ENCODE measurements at regions not wholly inside any gene's neighbourhood (a gene's known extent, or its start where the extent isn't known, plus 50 kb on each side); places are given as distances from the start of the nearest gene placed in this dataset.

DNA sequence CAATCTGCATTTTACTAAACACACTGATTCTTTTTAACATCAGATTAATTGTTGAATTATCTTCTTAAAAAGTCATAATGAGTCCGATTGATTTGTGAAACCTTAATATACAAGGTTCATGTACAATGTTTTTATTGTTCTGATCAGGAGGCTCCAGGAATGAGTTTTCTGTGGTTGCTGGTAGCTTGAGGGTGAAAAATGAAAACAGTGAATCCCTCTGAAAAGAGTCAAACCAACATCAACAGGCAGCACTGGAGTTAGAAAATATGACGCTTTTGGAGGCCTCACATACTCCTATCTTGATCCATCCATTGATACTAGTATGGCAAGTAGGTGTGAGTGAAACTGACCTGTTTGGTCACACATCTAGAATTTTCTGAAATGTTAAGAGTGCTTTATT lies 216.3 kb upstream of the ETAA1 start:
- ATAC-seq (ENCODE audit: low read depth) (no peak), DNase-seq (no peak)
- H3K27ac ChIP-seq (ENCODE audit: insufficient read depth, low read length), result no peak overlapping the region
- ChIA-PET CTCF (no interaction called here), POLR2A (ENCODE audit: unreplicated experiment) (no interaction called here)
- no peak overlapping the region for H3K4me3 ChIP-seq (ENCODE audit: insufficient read depth, low read depth, low read length)
- H3K56ac ChIP-seq (ENCODE audit: extremely low read depth, insufficient read depth, low read length), result no peak overlapping the region
- H3K4me1 ChIP-seq (ENCODE audit: control insufficient read depth, insufficient read depth, low read length), result no peaks in the 10 kb centered on the region
- H3K9me1 ChIP-seq (ENCODE audit: insufficient read depth, low read length), result no peaks in the 10 kb centered on the region
- dilution Hi-C loops (cut with HindIII; ENCODE audit: low sequenced_read_pairs, unreplicated experiment) (no loop called here), intact Hi-C loops (cut with micrococcal nuclease) (no loop called here), in situ Hi-C loops (cut with MboI; ENCODE audit: low sequenced_read_pairs) (no loop called here)
- TF ChIP-seq POLR2A (IDR thresholded peaks at IDR 0.05; ENCODE audit: low read depth, low read length), result no peak
- no peak for TF ChIP-seq MXI1 (IDR thresholded peaks at IDR 0.05; ENCODE audit: borderline replicate concordance, low read depth, low read length)
- no peak for TF ChIP-seq RFX5 (IDR thresholded peaks at IDR 0.05; ENCODE audit: low read depth, low read length)
- TF ChIP-seq, protein P1, sequence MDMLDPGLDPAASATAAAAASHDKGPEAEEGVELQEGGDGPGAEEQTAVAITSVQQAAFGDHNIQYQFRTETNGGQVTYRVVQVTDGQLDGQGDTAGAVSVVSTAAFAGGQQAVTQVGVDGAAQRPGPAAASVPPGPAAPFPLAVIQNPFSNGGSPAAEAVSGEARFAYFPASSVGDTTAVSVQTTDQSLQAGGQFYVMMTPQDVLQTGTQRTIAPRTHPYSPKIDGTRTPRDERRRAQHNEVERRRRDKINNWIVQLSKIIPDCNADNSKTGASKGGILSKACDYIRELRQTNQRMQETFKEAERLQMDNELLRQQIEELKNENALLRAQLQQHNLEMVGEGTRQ (IDR thresholded peaks at IDR 0.05; ENCODE audit: low read depth, low read length), result no peak
- TF ChIP-seq BHLHE40 (IDR thresholded peaks at IDR 0.05; ENCODE audit: low read depth, low read length), result no peak
- TF ChIP-seq CEBPB (IDR thresholded peaks at IDR 0.05; ENCODE audit: low read depth, low read length), result no peak
- no peak for TF ChIP-seq CHD1 (IDR thresholded peaks at IDR 0.05; ENCODE audit: low read depth, low read length)
- no peak for TF ChIP-seq RAD21 (IDR thresholded peaks at IDR 0.05; ENCODE audit: low read length)
- no peak for TF ChIP-seq FOS (IDR thresholded peaks at IDR 0.05; ENCODE audit: low read depth, low read length)
- TF ChIP-seq, protein P2, sequence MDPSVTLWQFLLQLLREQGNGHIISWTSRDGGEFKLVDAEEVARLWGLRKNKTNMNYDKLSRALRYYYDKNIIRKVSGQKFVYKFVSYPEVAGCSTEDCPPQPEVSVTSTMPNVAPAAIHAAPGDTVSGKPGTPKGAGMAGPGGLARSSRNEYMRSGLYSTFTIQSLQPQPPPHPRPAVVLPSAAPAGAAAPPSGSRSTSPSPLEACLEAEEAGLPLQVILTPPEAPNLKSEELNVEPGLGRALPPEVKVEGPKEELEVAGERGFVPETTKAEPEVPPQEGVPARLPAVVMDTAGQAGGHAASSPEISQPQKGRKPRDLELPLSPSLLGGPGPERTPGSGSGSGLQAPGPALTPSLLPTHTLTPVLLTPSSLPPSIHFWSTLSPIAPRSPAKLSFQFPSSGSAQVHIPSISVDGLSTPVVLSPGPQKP (IDR thresholded peaks at IDR 0.05; ENCODE audit: borderline replicate concordance, low read depth, low read length), result no peak
- H3K18ac ChIP-seq (ENCODE audit: low read depth, low read length), result no peak overlapping the region
- H3K79me1 ChIP-seq (ENCODE audit: low read depth in 1 of 2, low read length in 2 of 2), result no peaks in the 10 kb centered on the region
- H2BK15ac ChIP-seq (ENCODE audit: low read depth, low read length), result no peak overlapping the region
- no peak overlapping the region for H3K4me2 ChIP-seq (ENCODE audit: low read depth, low read length)
- no peak overlapping the region for H2AFZ ChIP-seq (replicated peaks; ENCODE audit: low read length, poor library complexity)
- H3K4ac ChIP-seq (ENCODE audit: low read depth, low read length), result no peak overlapping the region
- WGBS, 2 experiments (ENCODE audit: extremely low coverage in 2 of 2, insufficient read length in 1 of 2), result no CpG with 5 or more reads among the region's 2 CpGs
- H3K9me3 ChIP-seq (ENCODE audit: control insufficient read depth, insufficient read depth, low read length), result no peaks in the 10 kb centered on the region
- no peaks in the 10 kb centered on the region for H4K20me1 ChIP-seq (ENCODE audit: insufficient read depth, low read length)
- no peak overlapping the region for H3K9ac ChIP-seq (ENCODE audit: low read depth, low read length)
- no peak overlapping the region for H2AK9ac ChIP-seq (replicated peaks; ENCODE audit: low read depth, low read length, poor library complexity)
- no peak overlapping the region for H4K5ac ChIP-seq (ENCODE audit: low read depth, low read length)
- no peak overlapping the region for H4K91ac ChIP-seq (ENCODE audit: insufficient read depth, low read depth, low read length)
- no peak overlapping the region for H3K14ac ChIP-seq (replicated peaks; ENCODE audit: low read depth, low read length)
- no peaks in the 10 kb centered on the region for H3K36me3 ChIP-seq (ENCODE audit: control insufficient read depth, insufficient read depth, low read length)
- H4K8ac ChIP-seq (ENCODE audit: low read depth in 2 of 2, low read length in 2 of 2), result no peak overlapping the region
- no peak overlapping the region for H2BK120ac ChIP-seq (ENCODE audit: low read depth, low read length)
- BruUV-seq (replicated peaks), result no TSS peak
- no peaks in the 10 kb centered on the region for H3K27me3 ChIP-seq (ENCODE audit: control insufficient read depth, insufficient read depth, low read length)
- no peak overlapping the region for H2AK5ac ChIP-seq (ENCODE audit: low read depth, low read length)
- no peak overlapping the region for H2BK20ac ChIP-seq (ENCODE audit: low read depth, low read length)
- H3K23ac ChIP-seq (ENCODE audit: low read depth, low read length), result no peak overlapping the region
- no peak overlapping the region for H2BK5ac ChIP-seq (ENCODE audit: low read depth, low read length, poor library complexity, severe bottlenecking)

Measured in IMR-90 (cell line).